Transverse colon (tissue), 4 donors: ENCODE measurements at regions not wholly inside any gene's neighbourhood (a gene's known extent, or its start where the extent isn't known, plus 50 kb on each side); places are given as distances from the start of the nearest gene placed in this dataset.
"Not testable (repeated sequence)": the region's sequence is repeated elsewhere in the genome, so short reads cannot be mapped to it uniquely, and the experiment has no call there.

ENCODE experiments used
- DNase-seq: peaks from one replicate; pipeline ENCODE4 v3.0.0-alpha.2; 2019
- H3K27ac ChIP-seq, 4 donors: fragments of 200-600 bp; sonication (generic); 2 replicates each; pipeline ENCODE4 v1.5.1; 2016 to 2018; ENCODE audit warnings: inconsistent platforms in 4 of 4
- H3K27me3 ChIP-seq: fragments of 200-600 bp; sonication (generic); 2 replicates; pipeline ENCODE4 v1.5.1; 2017; ENCODE audit warnings: inconsistent platforms
- H3K36me3 ChIP-seq, 4 donors: fragments of 200-600 bp; sonication (generic); 2 replicates each; pipeline ENCODE4 v1.5.1; 2017 to 2019; ENCODE audit warnings: inconsistent platforms in 4 of 4
- H3K4me1 ChIP-seq, 4 donors: fragments of 200-600 bp; sonication (generic); 2 replicates each; pipeline ENCODE4 v1.5.1; 2017 to 2020; ENCODE audit warnings: inconsistent platforms in 4 of 4
- H3K4me3 ChIP-seq, 4 donors: fragments of 200-600 bp; sonication (generic); 1 replicate in 1 of 4; 2 replicates in 3 of 4; pipeline versions ENCODE4 v1.5.1 to v1.6.1; 2017 to 2019; ENCODE audit warnings: inconsistent platforms in 4 of 4
- H3K9me3 ChIP-seq, 2 donors: fragments of 200-600 bp; sonication (generic); 2 replicates each; pipeline ENCODE4 v1.5.1; 2017 to 2019; ENCODE audit warnings: inconsistent platforms in 2 of 2
- EP300 ChIP-seq: sonication (generic); formaldehyde crosslinking; IDR thresholded peaks from one replicate; pipeline ENCODE4 v1.6.1; 2017; ENCODE audit warnings: antibody characterized with exemption, low read depth
- POLR2A ChIP-seq: fragments of 450-650 bp; IDR thresholded peaks from one replicate; pipeline ENCODE4 v1.6.1; 2016; ENCODE audit warnings: antibody characterized with exemption, mild to moderate bottlenecking, moderate library complexity
- POLR2AphosphoS5 ChIP-seq, 3 donors: sonication (generic); formaldehyde crosslinking; IDR thresholded peaks; one replicate each; pipeline ENCODE4 v1.6.1; 2016; ENCODE audit warnings: antibody characterized with exemption in 3 of 3
- WGBS, 2 donors: methylation state at CpG; one replicate each; pipeline ENCODE4 v1.1.5; 2018; ENCODE audit warnings: low coverage in 1 of 2; 5-methylcytosine and 5-hydroxymethylcytosine counted together
- in situ Hi-C, 4 donors: fragments of 200-750 bp; cut with MboI; loops; one replicate each; pipeline versions ENCODE4 v1.15.0 to v1.15.1; 2017; ENCODE audit warnings: low sequenced_read_pairs in 3 of 4, low pct_ligation_motif_present in 1 of 4, low pct_unique_long_range_greater_than_20kb in 1 of 4
- intact Hi-C: fragments of 100-400 bp; cut with DNase I; formaldehyde crosslinking; loops from one replicate; pipeline ENCODE4 v1.15.1; 2023; ENCODE audit warnings: low total_unique reads
- TF ChIP-seq, protein P1 (sequence below), 5 experiments: fragments of 200-600 bp in 3 of 5; fragments of 450-650 bp in 2 of 5; sonication (generic) in 3 of 5; IDR thresholded peaks; 1 replicate in 2 of 5; 2 replicates in 3 of 5; pipeline ENCODE4 v1.5.1; 2016 to 2017; ENCODE audit warnings: antibody characterized with exemption in 5 of 5, inconsistent platforms in 3 of 5, mild to moderate bottlenecking in 2 of 5, moderate library complexity in 1 of 5

GRCh38 chr3:176842914-176843313, 354.4 kb downstream of the TBL1XR1 start:
- Histone ChIP-seq H3K27ac (no peak overlapping the region), H3K4me3 (no peak overlapping the region), H3K4me1 (no peaks in the 10 kb centered on the region), H3K9me3 (no peaks in the 10 kb centered on the region), H3K27me3 (no peaks in the 10 kb centered on the region), H3K36me3 (no peaks in the 10 kb centered on the region)
- in situ Hi-C loops, result no loop called here
- WGBS, 2 donors, result 78 to 88% methylated on average over 2 of the region's 2 CpGs
- no peak for DNase-seq
- intact Hi-C loops, result no loop called here
- TF ChIP-seq POLR2AphosphoS5 (IDR thresholded peaks at IDR 0.05) (no peak), EP300 (no peak)

GRCh38 chr3:176840641-176841286, 356.5 kb downstream of the TBL1XR1 start:
- intact Hi-C loops (no loop called here), in situ Hi-C loops (no loop called here)
- no peaks in the 10 kb centered on the region for H3K4me1 ChIP-seq
- no peak for DNase-seq
- 77 to 84% methylated on average over 4 to 8 of the region's 8 CpGs for WGBS, 2 donors
- no peak for TF ChIP-seq POLR2A
- no peak for TF ChIP-seq POLR2AphosphoS5 (IDR thresholded peaks at IDR 0.05)
- TF ChIP-seq, protein P1, sequence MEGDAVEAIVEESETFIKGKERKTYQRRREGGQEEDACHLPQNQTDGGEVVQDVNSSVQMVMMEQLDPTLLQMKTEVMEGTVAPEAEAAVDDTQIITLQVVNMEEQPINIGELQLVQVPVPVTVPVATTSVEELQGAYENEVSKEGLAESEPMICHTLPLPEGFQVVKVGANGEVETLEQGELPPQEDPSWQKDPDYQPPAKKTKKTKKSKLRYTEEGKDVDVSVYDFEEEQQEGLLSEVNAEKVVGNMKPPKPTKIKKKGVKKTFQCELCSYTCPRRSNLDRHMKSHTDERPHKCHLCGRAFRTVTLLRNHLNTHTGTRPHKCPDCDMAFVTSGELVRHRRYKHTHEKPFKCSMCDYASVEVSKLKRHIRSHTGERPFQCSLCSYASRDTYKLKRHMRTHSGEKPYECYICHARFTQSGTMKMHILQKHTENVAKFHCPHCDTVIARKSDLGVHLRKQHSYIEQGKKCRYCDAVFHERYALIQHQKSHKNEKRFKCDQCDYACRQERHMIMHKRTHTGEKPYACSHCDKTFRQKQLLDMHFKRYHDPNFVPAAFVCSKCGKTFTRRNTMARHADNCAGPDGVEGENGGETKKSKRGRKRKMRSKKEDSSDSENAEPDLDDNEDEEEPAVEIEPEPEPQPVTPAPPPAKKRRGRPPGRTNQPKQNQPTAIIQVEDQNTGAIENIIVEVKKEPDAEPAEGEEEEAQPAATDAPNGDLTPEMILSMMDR (IDR thresholded peaks at IDR 0.05), result no peak
- no peak for TF ChIP-seq EP300
- no peaks in the 10 kb centered on the region for H3K36me3 ChIP-seq
- H3K9me3 ChIP-seq, result no peaks in the 10 kb centered on the region
- no peaks in the 10 kb centered on the region for H3K27me3 ChIP-seq
- no peak overlapping the region for H3K4me3 ChIP-seq
- H3K27ac ChIP-seq, result no peak overlapping the region

DNA sequence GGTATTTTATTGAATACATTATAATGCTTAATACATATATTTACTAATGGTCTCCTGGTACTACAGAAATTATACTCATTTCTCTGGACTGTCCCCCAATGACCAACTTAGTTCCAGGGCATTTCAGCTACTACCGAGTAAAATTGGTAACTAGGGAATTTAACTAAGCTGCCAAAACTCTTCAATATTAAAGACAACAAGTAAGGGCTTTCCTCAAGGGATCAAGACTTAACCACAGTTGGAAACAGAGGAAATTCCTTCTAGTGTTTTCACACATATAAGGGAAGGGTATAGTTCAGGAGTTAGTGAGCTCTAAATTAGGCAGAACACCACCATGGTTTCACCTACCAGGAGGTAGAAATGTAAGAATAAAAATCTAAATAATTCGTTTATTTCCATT, 357.4 kb downstream of the TBL1XR1 start:
- in situ Hi-C loops (no loop called here), intact Hi-C loops (no loop called here)
- no peaks in the 10 kb centered on the region for H3K36me3 ChIP-seq
- H3K27ac ChIP-seq, result no peak overlapping the region
- H3K4me1 ChIP-seq, result no peaks in the 10 kb centered on the region
- TF ChIP-seq, protein P1 (IDR thresholded peaks at IDR 0.05), result no peak
- TF ChIP-seq POLR2AphosphoS5 (IDR thresholded peaks at IDR 0.05) (no peak), POLR2A (no peak), EP300 (no peak)
- no peaks in the 10 kb centered on the region for H3K9me3 ChIP-seq
- WGBS, 2 donors, result 59 to 63% methylated on average over 2 of the region's 2 CpGs
- no peaks in the 10 kb centered on the region for H3K27me3 ChIP-seq
- H3K4me3 ChIP-seq, result no peak overlapping the region
- DNase-seq, result no peak

DNA sequence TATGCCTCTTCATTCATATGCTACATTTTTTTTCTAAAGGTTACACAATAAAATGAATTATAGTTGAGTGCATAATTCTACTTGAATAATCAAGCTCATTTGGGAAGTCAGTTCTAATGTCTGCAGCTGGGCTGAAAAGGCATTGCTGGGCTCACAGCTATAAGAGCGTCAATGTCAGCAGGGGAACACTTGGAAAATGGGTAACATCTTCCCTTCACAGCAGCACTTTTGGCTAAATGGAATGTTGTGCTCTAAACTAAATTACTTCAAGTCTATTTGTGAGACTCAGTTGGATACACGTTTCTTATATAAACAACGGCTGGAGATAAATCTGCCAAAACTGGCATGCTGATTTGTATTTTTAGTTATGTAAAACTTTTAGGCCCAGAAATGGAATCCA, 357.8 kb downstream of the TBL1XR1 start:
- DNase-seq, result no peak
- H3K4me1 ChIP-seq, result no peaks in the 10 kb centered on the region
- in situ Hi-C loops, result no loop called here
- intact Hi-C loops, result no loop called here
- H3K4me3 ChIP-seq, result no peak overlapping the region
- no peaks in the 10 kb centered on the region for H3K9me3 ChIP-seq
- no peaks in the 10 kb centered on the region for H3K27me3 ChIP-seq
- no peak overlapping the region for H3K27ac ChIP-seq
- TF ChIP-seq EP300, result no peak
- TF ChIP-seq, protein P1 (IDR thresholded peaks at IDR 0.05), result no peak
- TF ChIP-seq POLR2AphosphoS5 (IDR thresholded peaks at IDR 0.05), result no peak
- TF ChIP-seq POLR2A, result no peak
- H3K36me3 ChIP-seq, result no peaks in the 10 kb centered on the region
- 74 to 80% methylated on average over 3 of the region's 3 CpGs for WGBS, 2 donors

- H3K9me3 ChIP-seq, H3K27ac ChIP-seq, H3K4me1 ChIP-seq, H3K4me3 ChIP-seq, H3K36me3 ChIP-seq, DNase-seq, intact Hi-C loops, H3K27me3 ChIP-seq, in situ Hi-C loops: not testable (repeated sequence)
- 88 to 98% methylated on average over 7 to 15 of the region's 15 CpGs for WGBS, 2 donors
Observed at GRCh38 chr3:176827244-176827643, 370.0 kb downstream of the TBL1XR1 start.
